RWPE2 (cell line): ENCODE measurements at regions not wholly inside any gene's neighbourhood (a gene's known extent, or its start where the extent isn't known, plus 50 kb on each side); places are given as distances from the start of the nearest gene placed in this dataset.

Experiments used
- ATAC-seq: fragments of 200-7000 bp; cut with Tn5 transposase; 3 replicates; pipeline ENCODE4 v1.9.1; 2021; ENCODE audit warnings: low read depth
- DNase-seq: peaks from one replicate; pipeline ENCODE4 v3.0.0-alpha.2; 2020; ENCODE audit warnings: low spot score
- H3K27ac ChIP-seq: fragments of 450-650 bp; 2 replicates; pipeline ENCODE4 v1.5.1; 2017; ENCODE audit warnings: mild to moderate bottlenecking; ENCODE audit not compliant: poor library complexity, severe bottlenecking
- H3K27me3 ChIP-seq: fragments of 250-450 bp; sonication (Bioruptor Pico); 2 replicates; pipeline ENCODE4 v1.5.1; 2021; ENCODE audit warnings: mild to moderate bottlenecking, moderate library complexity; ENCODE audit not compliant: insufficient read depth, poor library complexity, severe bottlenecking
- H3K36me3 ChIP-seq: fragments of 250-450 bp; sonication (Bioruptor Pico); 2 replicates; pipeline ENCODE4 v1.5.1; 2020; ENCODE audit warnings: low read depth, mild to moderate bottlenecking, moderate library complexity
- H3K4me1 ChIP-seq: fragments of 250-450 bp; sonication (Bioruptor Pico); 2 replicates; pipeline ENCODE4 v1.5.1; 2021; ENCODE audit warnings: mild to moderate bottlenecking, moderate library complexity; ENCODE audit not compliant: insufficient read depth, poor library complexity, severe bottlenecking
- H3K4me3 ChIP-seq: fragments of 250-450 bp; sonication (Bioruptor Pico); 2 replicates; pipeline ENCODE4 v1.5.1; 2021; ENCODE audit warnings: mild to moderate bottlenecking, moderate library complexity; ENCODE audit not compliant: severe bottlenecking
- H3K9me3 ChIP-seq: fragments of 250-450 bp; sonication (Bioruptor Pico); 2 replicates; pipeline ENCODE4 v1.5.1; 2021; ENCODE audit warnings: mild to moderate bottlenecking, moderate library complexity; ENCODE audit not compliant: severe bottlenecking
- CTCF ChIP-seq: fragments of 450-650 bp; IDR thresholded peaks from one replicate; pipeline ENCODE4 v1.5.1; 2017; ENCODE audit warnings: mild to moderate bottlenecking, moderate library complexity; ENCODE audit not compliant: poor library complexity, severe bottlenecking

GRCh38 chr12:67531501-67531900 is 117.0 kb upstream of the DYRK2 start:
- H3K27me3 ChIP-seq = no peaks in the 10 kb centered on the region
- no peak overlapping the region for H3K27ac ChIP-seq
- no peak for TF ChIP-seq CTCF
- DNase-seq (no peak), ATAC-seq (no peak)
- H3K9me3 ChIP-seq = no peaks in the 10 kb centered on the region
- H3K36me3 ChIP-seq = no peaks in the 10 kb centered on the region
- H3K4me1 ChIP-seq = peaks cover 21% of the 10 kb centered on the region
- H3K4me3 ChIP-seq = no peak overlapping the region

- Histone ChIP-seq H3K27me3 (no peaks in the 10 kb centered on the region), H3K27ac (no peak overlapping the region), H3K4me1 (peaks cover 21% of the 10 kb centered on the region), H3K4me3 (no peak overlapping the region), H3K9me3 (no peaks in the 10 kb centered on the region), H3K36me3 (no peaks in the 10 kb centered on the region)
- ATAC-seq (no peak), DNase-seq (no peak)
- TF ChIP-seq CTCF = no peak
Observed at GRCh38 chr12:67533159-67533558, 115.4 kb upstream of the DYRK2 start.

GRCh38 chr12:67534046-67534445 is 114.5 kb upstream of the DYRK2 start:
- TF ChIP-seq CTCF = no peak
- no peaks in the 10 kb centered on the region for H3K27me3 ChIP-seq
- no peaks in the 10 kb centered on the region for H3K9me3 ChIP-seq
- DNase-seq (no peak), ATAC-seq (no peak)
- no peaks in the 10 kb centered on the region for H3K36me3 ChIP-seq
- no peak overlapping the region for H3K4me3 ChIP-seq
- peak overlapping the region; percentile 71 for H3K27ac ChIP-seq
- peaks cover 21% of the 10 kb centered on the region for H3K4me1 ChIP-seq

GRCh38 chr12:67534681-67535080 is 113.9 kb upstream of the DYRK2 start:
- DNase-seq (no peak), ATAC-seq (peak; percentile 94)
- Histone ChIP-seq H3K4me3 (no peak overlapping the region), H3K9me3 (no peaks in the 10 kb centered on the region), H3K36me3 (no peaks in the 10 kb centered on the region), H3K27me3 (no peaks in the 10 kb centered on the region), H3K4me1 (peaks cover 21% of the 10 kb centered on the region), H3K27ac (peak overlapping the region; percentile 71)
- no peak for TF ChIP-seq CTCF

- DNase-seq (no peak), ATAC-seq (no peak)
- Histone ChIP-seq H3K4me1 (peaks cover 23% of the 10 kb centered on the region), H3K4me3 (no peak overlapping the region), H3K27me3 (no peaks in the 10 kb centered on the region), H3K27ac (peak overlapping the region; percentile 71), H3K9me3 (no peaks in the 10 kb centered on the region), H3K36me3 (no peaks in the 10 kb centered on the region)
- no peak for TF ChIP-seq CTCF
Observed at GRCh38 chr12:67535176-67535575, 113.4 kb upstream of the DYRK2 start.
